Endothelial cell of umbilical vein (primary cell): ENCODE measurements at regions not wholly inside any gene's neighbourhood (a gene's known extent, or its start where the extent isn't known, plus 50 kb on each side); places are given as distances from the start of the nearest gene placed in this dataset.

ENCODE experiments used
- BruUV-seq: library from RNA; stranded (reverse); fragments of 400-500 nt; replicated peaks from 2 replicates; lab custom pipeline; 2021; lab: Mats Ljungman, UMichigan
- CTCF ChIA-PET: fragments of 300-600, 350-600 bp; sonication (Branson Sonifier 250); formaldehyde crosslinking; loops from one replicate; lab custom pipeline; 2021; ENCODE audit warnings: antibody characterized with exemption, inconsistent platforms; lab: Charles Lee
- POLR2A ChIA-PET: fragments of 300-600, 350-600 bp; sonication (Branson Sonifier 250); formaldehyde crosslinking; loops from one replicate; lab custom pipeline; 2021; ENCODE audit warnings: antibody characterized with exemption, inconsistent platforms; lab: Charles Lee
- DNase-seq: peaks from one replicate; pipeline ENCODE4 v3.0.0-alpha.2; 2011; ENCODE audit warnings: low read depth, low spot score
- FAIRE-seq: peaks from 2 replicates; lab custom pipeline; 2011; peaks lifted over from hg19 to GRCh38; lab: Jason Lieb, UNC
- H2AFZ ChIP-seq: 2 replicates; pipeline ENCODE4 v1.6.0; 2012; ENCODE audit warnings: low read depth, low read length, control low read depth, inconsistent platforms
- H3K27ac ChIP-seq: 2 replicates; pipeline ENCODE4 v1.5.1; 2011; ENCODE audit warnings: low read depth, mild to moderate bottlenecking, control low read depth, low read length, moderate library complexity; ENCODE audit not compliant: insufficient read depth
- H3K27me3 ChIP-seq, 2 experiments: 2 replicates each; pipeline versions ENCODE4 v1.6.0 to v1.6.1; 2011; ENCODE audit warnings: low read length in 2 of 2, mixed read lengths in 1 of 2; ENCODE audit not compliant: control insufficient read depth in 2 of 2, insufficient read depth in 2 of 2
- H3K36me3 ChIP-seq, 2 experiments: 2 replicates in 1 of 2; 3 replicates in 1 of 2; pipeline ENCODE4 v1.5.1; 2011; ENCODE audit warnings: low read length in 2 of 2, mild to moderate bottlenecking in 1 of 2, moderate library complexity in 1 of 2; ENCODE audit not compliant: control insufficient read depth in 2 of 2, insufficient read depth in 2 of 2; ENCODE audit errors: extremely low read depth in 1 of 2
- H3K4me1 ChIP-seq: 3 replicates; pipeline ENCODE4 v1.5.1; 2011; ENCODE audit warnings: mild to moderate bottlenecking, low read length; ENCODE audit not compliant: control insufficient read depth, insufficient read depth; ENCODE audit errors: extremely low read depth
- H3K4me2 ChIP-seq: 2 replicates; pipeline ENCODE4 v1.6.1; 2011; ENCODE audit warnings: low read length, control low read depth, mixed read lengths; ENCODE audit not compliant: insufficient read depth
- H3K4me3 ChIP-seq, 3 experiments: fragments of 200-600 bp in 1 of 3; sonication (generic), shearing (Covaris generic) in 1 of 3; replicated peaks in 1 of 3; 2 replicates each; pipeline ENCODE4 v1.5.1; 2011 to 2016; ENCODE audit warnings: control low read depth in 3 of 3, low read length in 3 of 3, mild to moderate bottlenecking in 2 of 3, inconsistent platforms in 1 of 3, low read depth in 1 of 3, moderate library complexity in 1 of 3; ENCODE audit not compliant: insufficient read depth in 1 of 3
- H3K79me2 ChIP-seq: 2 replicates; pipeline ENCODE4 v1.6.0; 2012; ENCODE audit warnings: low read length, inconsistent platforms; ENCODE audit not compliant: control insufficient read depth, insufficient read depth
- H3K9ac ChIP-seq: replicated peaks from 2 replicates; pipeline ENCODE3; 2011; ENCODE audit warnings: low read length, control low read depth; ENCODE audit not compliant: insufficient read depth; ENCODE audit errors: extremely low read depth
- H3K9me1 ChIP-seq: replicated peaks from 3 replicates; pipeline ENCODE4 v1.6.0; 2011; ENCODE audit warnings: mild to moderate bottlenecking, low read length; ENCODE audit not compliant: control insufficient read depth, insufficient read depth; ENCODE audit errors: extremely low read depth
- H3K9me3 ChIP-seq: replicated peaks from 2 replicates; pipeline ENCODE4 v1.5.1; 2012; ENCODE audit warnings: low read length, inconsistent platforms; ENCODE audit not compliant: control insufficient read depth, insufficient read depth
- H4K20me1 ChIP-seq: replicated peaks from 2 replicates; pipeline ENCODE3; 2011; ENCODE audit warnings: mild to moderate bottlenecking, low read length; ENCODE audit not compliant: control insufficient read depth, insufficient read depth; ENCODE audit errors: extremely low read depth
- CTCF ChIP-seq, 2 donors: IDR thresholded peaks; 1 replicate in 1 of 2; 2 replicates in 1 of 2; pipeline ENCODE4 v1.5.1; 2011; ENCODE audit warnings: low read length in 2 of 2, mild to moderate bottlenecking in 2 of 2, moderate library complexity in 2 of 2, control low read depth in 1 of 2, inconsistent platforms in 1 of 2, low read depth in 1 of 2; ENCODE audit not compliant: insufficient read depth in 1 of 2; ENCODE audit errors: extremely low read depth in 1 of 2
- EZH2 ChIP-seq: IDR thresholded peaks from 2 replicates; pipeline ENCODE4 v1.6.1; 2012; ENCODE audit warnings: borderline replicate concordance, low read depth, mild to moderate bottlenecking, moderate library complexity, low read length, inconsistent platforms; ENCODE audit not compliant: severe bottlenecking
- FOS ChIP-seq: IDR thresholded peaks from 2 replicates; pipeline ENCODE4 v1.6.1; 2011; ENCODE audit warnings: mild to moderate bottlenecking, low read length, moderate library complexity, borderline replicate concordance; ENCODE audit not compliant: insufficient read depth
- GATA2 ChIP-seq: IDR thresholded peaks from 2 replicates; pipeline ENCODE4 v1.7.0; 2011; ENCODE audit warnings: low read depth, mild to moderate bottlenecking, moderate library complexity, mixed read lengths, low read length; ENCODE audit not compliant: insufficient read length, insufficient read depth
- JUN ChIP-seq: IDR thresholded peaks from 2 replicates; pipeline ENCODE4 v1.6.1; 2011; ENCODE audit warnings: borderline replicate concordance, low read depth; ENCODE audit not compliant: insufficient read length, insufficient read depth
- MAX ChIP-seq: IDR thresholded peaks from 2 replicates; pipeline ENCODE4 v1.6.1; 2011; ENCODE audit not compliant: insufficient read depth, insufficient read length
- MYC ChIP-seq: IDR thresholded peaks from one replicate; pipeline ENCODE4 v1.6.1; 2011; ENCODE audit warnings: mild to moderate bottlenecking, low read depth, low read length
- POLR2A ChIP-seq: IDR thresholded peaks from 2 replicates; pipeline ENCODE4 v1.6.1; 2012; ENCODE audit warnings: low read depth, mild to moderate bottlenecking, control low read depth, low read length
- POLR2AphosphoS5 ChIP-seq: IDR thresholded peaks from 2 replicates; pipeline ENCODE4 v1.6.1; 2012; ENCODE audit warnings: low read depth, mild to moderate bottlenecking, control low read depth, low read length, moderate library complexity; ENCODE audit not compliant: insufficient read depth
- dilution Hi-C: fragments of 300-500 bp; cut with MboI; formaldehyde crosslinking; loops from one replicate; pipeline ENCODE4 v1.15.0; 2019; ENCODE audit warnings: low sequenced_read_pairs; ENCODE audit not compliant: extremely low pct_ligation_motif_present
- intact Hi-C: fragments of 100-400 bp; cut with micrococcal nuclease; formaldehyde crosslinking; loops from one replicate; pipeline ENCODE4 v1.10.0; 2022

DNA sequence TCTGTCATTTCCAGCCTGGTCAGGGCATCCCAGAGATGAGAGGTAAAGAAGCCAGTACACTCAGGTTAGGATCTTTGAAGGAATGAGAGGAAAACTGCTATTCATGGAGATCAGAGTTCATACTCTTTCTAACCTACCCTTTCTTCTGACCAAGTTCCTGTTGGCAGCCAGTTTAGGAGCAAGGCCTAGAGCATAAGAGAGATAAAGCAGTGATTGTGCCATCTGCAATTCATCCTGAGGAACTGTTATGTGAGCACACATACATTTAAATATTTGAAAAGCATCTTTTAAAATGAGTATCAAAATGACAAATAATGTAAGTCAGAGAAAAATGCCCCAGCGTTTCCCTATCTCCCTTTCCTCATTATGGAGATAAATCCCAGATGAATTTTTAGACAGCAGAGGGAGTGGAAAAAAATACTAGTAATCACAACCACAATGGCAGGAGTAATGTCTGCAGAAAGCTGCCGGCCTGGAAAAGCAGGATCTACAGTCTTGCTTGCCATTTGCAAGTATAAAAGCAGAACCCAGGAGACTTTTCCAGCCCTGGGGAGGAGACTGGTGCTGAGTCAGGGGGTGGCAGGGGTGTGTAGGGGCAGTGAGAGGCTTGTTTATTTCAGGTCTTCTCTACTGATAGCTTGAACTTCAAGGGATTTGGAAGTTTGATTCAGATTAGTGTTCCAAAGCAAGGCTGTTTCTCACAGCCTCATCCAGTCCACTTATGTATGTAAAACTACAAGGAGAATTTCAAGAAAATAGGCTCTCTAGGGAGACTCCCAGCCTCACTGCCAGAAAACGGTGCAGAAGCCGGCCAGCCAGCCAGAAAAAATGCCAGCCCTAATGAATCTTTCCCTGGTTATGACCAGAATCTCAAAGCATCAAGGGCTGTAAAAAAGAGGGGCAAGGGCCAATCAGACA lies 1052.4 kb downstream of the TUSC7 start:
- H3K4me3 ChIP-seq = no peak overlapping the region
- no peaks in the 10 kb centered on the region for H3K9me3 ChIP-seq
- no peak overlapping the region for H3K4me2 ChIP-seq
- H3K9me1 ChIP-seq = no peaks in the 10 kb centered on the region
- H2AFZ ChIP-seq = no peak overlapping the region
- FAIRE-seq = no peak
- no peak for TF ChIP-seq JUN
- TF ChIP-seq FOS = no peak
- TF ChIP-seq MAX = no peak
- TF ChIP-seq POLR2AphosphoS5 = no peak
- no peak for TF ChIP-seq MYC
- no peak for TF ChIP-seq GATA2
- no peaks in the 10 kb centered on the region for H4K20me1 ChIP-seq
- dilution Hi-C loops = no loop called here
- no peak overlapping the region for H3K27ac ChIP-seq
- no peaks in the 10 kb centered on the region for H3K36me3 ChIP-seq
- ChIA-PET POLR2A (no interaction called here), CTCF (no interaction called here)
- H3K4me1 ChIP-seq = no peaks in the 10 kb centered on the region
- H3K9ac ChIP-seq = no peak overlapping the region
- no peaks in the 10 kb centered on the region for H3K27me3 ChIP-seq
- H3K79me2 ChIP-seq = no peaks in the 10 kb centered on the region
- DNase-seq = no peak
- no TSS peak for BruUV-seq
- intact Hi-C loops = no loop called here

- Histone ChIP-seq H2AFZ (no peak overlapping the region), H3K9me3 (no peaks in the 10 kb centered on the region), H3K9me1 (no peaks in the 10 kb centered on the region), H3K36me3 (no peaks in the 10 kb centered on the region), H3K27ac (no peak overlapping the region), H3K4me3 (no peak overlapping the region), H3K9ac (no peak overlapping the region), H3K79me2 (no peaks in the 10 kb centered on the region), H3K4me1 (no peaks in the 10 kb centered on the region), H3K27me3 (no peaks in the 10 kb centered on the region), H3K4me2 (no peak overlapping the region), H4K20me1 (no peaks in the 10 kb centered on the region)
- FAIRE-seq (no peak), DNase-seq (no peak)
- dilution Hi-C loops = no loop called here
- CTCF ChIA-PET = no interaction called here
- no TSS peak for BruUV-seq
- POLR2A ChIA-PET = no interaction called here
- intact Hi-C loops = no loop called here
- TF ChIP-seq MAX (no peak), FOS (no peak), POLR2A (no peak), JUN (no peak), POLR2AphosphoS5 (no peak), EZH2 (no peak), GATA2 (no peak), MYC (no peak), CTCF (IDR thresholded peaks at IDR 0.05; ENCODE audit: extremely low read depth in 1 of 2, insufficient read depth in 1 of 2, low read depth in 1 of 2, low read length in 2 of 2) (no peak)
Observed at GRCh38 chr3:117762621-117763037, 1053.0 kb downstream of the TUSC7 start.
